SH-SY5Y (cell line): ENCODE measurements at regions not wholly inside any gene's neighbourhood (a gene's known extent, or its start where the extent isn't known, plus 50 kb on each side); places are given as distances from the start of the nearest gene placed in this dataset.

Source experiments
- GATA2 ChIP-seq: IDR thresholded peaks from 2 replicates; pipeline ENCODE4 v1.6.1; 2011; ENCODE audit warnings: mild to moderate bottlenecking, low read depth, low read length
- GATA3 ChIP-seq: IDR thresholded peaks from 2 replicates; pipeline ENCODE4 v1.6.1; 2011; ENCODE audit warnings: low read depth, mild to moderate bottlenecking, low read length, moderate library complexity

- TF ChIP-seq GATA2 (no peak), GATA3 (no peak)
Measured at GRCh38 chr3:73827725-73828211, 203.0 kb upstream of the PDZRN3 start.

GRCh38 chr3:73827204-73827603, 202.5 kb upstream of the PDZRN3 start:
- TF ChIP-seq GATA2: no peak
- no peak for TF ChIP-seq GATA3

- TF ChIP-seq GATA3 (no peak), GATA2 (no peak)
Measured at GRCh38 chr3:73820431-73820830, 195.7 kb upstream of the PDZRN3 start.

GRCh38 chr3:73815966-73816365, 191.2 kb upstream of the PDZRN3 start:
- no peak for TF ChIP-seq GATA3
- TF ChIP-seq GATA2: no peak

- no peak for TF ChIP-seq GATA3
- TF ChIP-seq GATA2: no peak
Measured at GRCh38 chr3:73813692-73814292, 189.1 kb upstream of the PDZRN3 start.

GRCh38 chr3:73813291-73813690, 188.6 kb upstream of the PDZRN3 start:
- TF ChIP-seq GATA2: peak; percentile 72
- no peak for TF ChIP-seq GATA3

GRCh38 chr3:73812054-73812453, 187.3 kb upstream of the PDZRN3 start:
- no peak for TF ChIP-seq GATA2
- no peak for TF ChIP-seq GATA3

- TF ChIP-seq GATA2 (no peak), GATA3 (no peak)
Measured at GRCh38 chr3:73808862-73809509, 184.2 kb upstream of the PDZRN3 start.

GRCh38 chr3:73805435-73805834, 180.7 kb upstream of the PDZRN3 start:
- no peak for TF ChIP-seq GATA2
- no peak for TF ChIP-seq GATA3

- no peak; the same call in 1 of the 2 replicates for TF ChIP-seq GATA2
- no peak for TF ChIP-seq GATA3
Measured at GRCh38 chr3:73804204-73804603, 179.5 kb upstream of the PDZRN3 start.

GRCh38 chr3:73801444-73801843, 176.7 kb upstream of the PDZRN3 start:
- TF ChIP-seq GATA3: no peak
- no peak for TF ChIP-seq GATA2

- TF ChIP-seq GATA2 (no peak), GATA3 (no peak)
Measured at GRCh38 chr3:73797311-73797710, 172.6 kb upstream of the PDZRN3 start.

- no peak for TF ChIP-seq GATA3
- TF ChIP-seq GATA2: no peak; the same call in 1 of the 2 replicates
Measured at GRCh38 chr3:73796382-73796781, 171.6 kb upstream of the PDZRN3 start.

- TF ChIP-seq GATA3 (no peak), GATA2 (no peak)
Measured at GRCh38 chr3:73791356-73791755, 166.6 kb upstream of the PDZRN3 start.

- TF ChIP-seq GATA3 (no peak), GATA2 (no peak)
Measured at GRCh38 chr3:73789825-73790444, 165.2 kb upstream of the PDZRN3 start.
